Effector memory CD4-positive, alpha-beta T cell (primary cell): ENCODE measurements at regions not wholly inside any gene's neighbourhood (a gene's known extent, or its start where the extent isn't known, plus 50 kb on each side); places are given as distances from the start of the nearest gene placed in this dataset.

Experiments
- DNase-seq, 3 donors: peaks; one replicate each; pipeline ENCODE4 v3.0.0-alpha.2; 2020
- H3K27ac ChIP-seq: 2 replicates; pipeline ENCODE4 v1.7.0; 2013; ENCODE audit warnings: mild to moderate bottlenecking, low read length, moderate library complexity; ENCODE audit not compliant: insufficient read depth, poor library complexity, severe bottlenecking
- H3K27me3 ChIP-seq: replicated peaks from 2 replicates; pipeline ENCODE4 v1.7.0; 2013; ENCODE audit warnings: mild to moderate bottlenecking, low read length; ENCODE audit not compliant: insufficient read depth, control insufficient read depth, poor library complexity, severe bottlenecking
- H3K36me3 ChIP-seq: 2 replicates; pipeline ENCODE4 v1.7.0; 2013; ENCODE audit warnings: mild to moderate bottlenecking, low read length, moderate library complexity; ENCODE audit not compliant: control insufficient read depth, insufficient read depth
- H3K4me1 ChIP-seq: 2 replicates; pipeline ENCODE4 v1.7.0; 2013; ENCODE audit warnings: low read length, mild to moderate bottlenecking; ENCODE audit not compliant: control insufficient read depth, insufficient read depth, poor library complexity, severe bottlenecking
- H3K4me3 ChIP-seq: 2 replicates; pipeline ENCODE4 v1.7.0; 2013; ENCODE audit warnings: low read length, low read depth, mild to moderate bottlenecking; ENCODE audit not compliant: insufficient read depth, poor library complexity, severe bottlenecking
- H3K9me3 ChIP-seq: 2 replicates; pipeline ENCODE4 v1.7.0; 2013; ENCODE audit warnings: mild to moderate bottlenecking, low read length, moderate library complexity; ENCODE audit not compliant: control insufficient read depth

GRCh38 chr5:83001796-83002381, 75.3 kb downstream of the TMEM167A start:
- no peak overlapping the region for H3K4me3 ChIP-seq
- H3K9me3 ChIP-seq: no peaks in the 10 kb centered on the region
- H3K36me3 ChIP-seq: no peaks in the 10 kb centered on the region
- no peaks in the 10 kb centered on the region for H3K4me1 ChIP-seq
- DNase-seq: no peak
- H3K27ac ChIP-seq: no peak overlapping the region
- no peaks in the 10 kb centered on the region for H3K27me3 ChIP-seq

- no peaks in the 10 kb centered on the region for H3K9me3 ChIP-seq
- no peak for DNase-seq
- H3K36me3 ChIP-seq: no peaks in the 10 kb centered on the region
- no peaks in the 10 kb centered on the region for H3K27me3 ChIP-seq
- H3K4me3 ChIP-seq: no peak overlapping the region
- no peaks in the 10 kb centered on the region for H3K4me1 ChIP-seq
- H3K27ac ChIP-seq: no peak overlapping the region
Observed at GRCh38 chr5:83000922-83001321, 76.3 kb downstream of the TMEM167A start.

DNA sequence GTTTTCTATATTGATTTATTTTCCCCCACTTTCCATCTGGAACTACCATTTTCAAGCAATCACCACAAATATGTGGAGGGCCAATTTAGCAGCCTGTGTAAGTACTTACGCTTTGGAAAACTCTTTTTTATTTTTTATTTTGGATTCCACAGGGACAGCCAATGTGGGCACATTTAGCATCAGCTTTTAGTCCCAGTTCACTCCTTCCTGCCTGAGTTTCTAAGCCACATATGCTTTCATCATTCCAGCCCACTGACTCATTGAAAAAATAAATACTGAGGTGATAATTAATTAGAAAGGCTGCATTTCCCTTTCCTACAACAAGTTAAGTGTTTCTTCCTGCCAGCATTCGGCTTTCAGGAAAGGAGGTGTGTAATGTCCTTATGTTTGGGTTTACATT, 76.8 kb downstream of the TMEM167A start:
- DNase-seq: no peak
- no peaks in the 10 kb centered on the region for H3K9me3 ChIP-seq
- no peaks in the 10 kb centered on the region for H3K27me3 ChIP-seq
- no peaks in the 10 kb centered on the region for H3K36me3 ChIP-seq
- no peaks in the 10 kb centered on the region for H3K4me1 ChIP-seq
- H3K4me3 ChIP-seq: no peak overlapping the region
- H3K27ac ChIP-seq: no peak overlapping the region

DNA sequence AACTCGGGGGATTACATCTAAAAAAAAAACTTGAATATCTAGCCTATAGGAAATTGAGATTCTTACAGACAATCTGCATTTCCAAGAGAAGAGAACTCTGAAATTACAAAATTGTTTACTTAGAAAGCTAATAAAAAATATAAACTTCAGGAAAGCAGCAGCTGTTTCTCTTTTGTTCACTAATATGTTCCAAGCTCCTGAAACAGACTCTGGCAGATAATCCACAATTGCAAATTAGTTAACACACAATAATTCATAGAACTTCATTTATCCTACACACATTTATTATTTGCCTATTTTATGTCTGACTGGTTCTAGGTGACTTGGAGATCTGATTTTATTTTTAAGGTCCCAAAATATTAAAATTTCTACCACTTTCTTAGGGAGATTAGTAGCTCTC, 83.8 kb downstream of the TMEM167A start:
- H3K4me1 ChIP-seq: no peaks in the 10 kb centered on the region
- H3K4me3 ChIP-seq: no peak overlapping the region
- no peak overlapping the region for H3K27ac ChIP-seq
- H3K36me3 ChIP-seq: no peaks in the 10 kb centered on the region
- H3K27me3 ChIP-seq: no peaks in the 10 kb centered on the region
- no peaks in the 10 kb centered on the region for H3K9me3 ChIP-seq
- no peak for DNase-seq

DNA sequence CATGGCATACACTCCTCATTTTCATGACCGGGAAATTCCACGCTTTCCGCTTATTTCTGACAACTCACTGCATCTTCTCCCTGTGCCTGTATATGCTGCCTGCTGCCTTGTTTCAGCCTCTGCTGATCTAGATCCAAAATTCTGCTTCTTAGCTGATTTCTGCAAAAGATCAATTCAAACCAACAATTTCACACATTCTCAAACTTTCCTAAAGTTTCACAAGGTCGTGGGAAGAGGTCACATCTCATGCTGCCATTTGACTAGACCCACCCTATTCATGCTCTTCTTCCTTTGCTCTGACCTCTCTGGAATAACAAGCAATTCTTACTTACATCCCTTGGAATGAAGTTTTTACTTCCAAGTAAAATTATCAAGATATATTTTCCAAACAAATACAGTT, 84.5 kb downstream of the TMEM167A start:
- H3K27ac ChIP-seq: no peak overlapping the region
- no peaks in the 10 kb centered on the region for H3K9me3 ChIP-seq
- no peaks in the 10 kb centered on the region for H3K4me1 ChIP-seq
- no peak for DNase-seq
- no peak overlapping the region for H3K4me3 ChIP-seq
- no peaks in the 10 kb centered on the region for H3K27me3 ChIP-seq
- H3K36me3 ChIP-seq: no peaks in the 10 kb centered on the region

DNA sequence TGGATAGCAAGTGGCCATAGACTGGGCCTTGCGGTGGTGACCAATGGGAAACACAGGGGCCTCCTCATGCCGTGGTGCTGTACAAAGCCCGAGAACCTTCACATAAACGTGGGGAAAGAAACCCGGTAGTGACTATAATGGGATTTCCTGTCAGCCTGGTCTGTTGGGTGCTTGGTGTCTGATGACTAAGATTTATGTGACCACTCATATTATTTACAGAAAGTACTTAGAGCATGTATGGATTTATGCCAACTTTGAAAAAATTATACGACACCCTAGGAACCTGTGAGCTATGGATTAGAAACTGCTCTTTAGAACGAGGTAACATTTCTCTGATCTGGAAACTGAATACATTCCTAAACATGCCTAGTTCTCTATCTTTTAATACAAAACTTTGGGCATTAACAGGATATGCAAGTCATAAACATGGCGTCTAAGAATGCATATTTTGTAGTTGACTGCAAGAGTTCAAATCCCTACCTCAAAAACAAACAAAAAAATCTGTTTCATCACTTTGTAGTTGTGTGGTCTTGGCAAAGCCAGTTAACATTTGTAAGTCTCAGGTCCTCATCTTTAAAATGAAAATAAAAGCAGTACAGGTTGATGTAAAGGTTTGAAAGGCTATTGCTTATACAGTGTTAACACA, 85.4 kb downstream of the TMEM167A start:
- Histone ChIP-seq H3K4me3 (no peak overlapping the region), H3K4me1 (no peaks in the 10 kb centered on the region), H3K27ac (no peak overlapping the region), H3K36me3 (no peaks in the 10 kb centered on the region), H3K27me3 (no peaks in the 10 kb centered on the region), H3K9me3 (no peaks in the 10 kb centered on the region)
- no peak for DNase-seq

DNA sequence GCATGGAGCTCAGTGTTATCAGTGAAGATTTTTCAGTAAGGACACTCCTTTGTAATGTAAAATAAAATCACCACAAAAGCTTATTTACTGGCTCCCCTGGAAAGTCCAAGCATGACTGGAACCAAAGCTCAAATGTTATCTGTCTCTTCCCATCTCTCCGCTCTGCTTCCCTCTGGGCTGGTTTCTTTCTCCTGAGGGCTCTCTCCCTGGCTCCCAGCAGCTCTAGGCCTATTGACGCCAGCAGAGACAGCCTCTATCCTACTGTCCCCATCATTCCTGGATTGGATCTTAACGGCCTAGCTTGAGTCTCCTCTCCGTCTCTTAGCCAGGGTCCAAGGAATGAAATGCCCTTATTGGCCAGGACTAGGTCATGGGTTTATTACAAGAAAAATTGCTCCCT, 86.1 kb downstream of the TMEM167A start:
- no peak for DNase-seq
- no peaks in the 10 kb centered on the region for H3K9me3 ChIP-seq
- H3K27ac ChIP-seq: no peak overlapping the region
- no peaks in the 10 kb centered on the region for H3K4me1 ChIP-seq
- H3K27me3 ChIP-seq: no peaks in the 10 kb centered on the region
- no peak overlapping the region for H3K4me3 ChIP-seq
- H3K36me3 ChIP-seq: no peaks in the 10 kb centered on the region

DNA sequence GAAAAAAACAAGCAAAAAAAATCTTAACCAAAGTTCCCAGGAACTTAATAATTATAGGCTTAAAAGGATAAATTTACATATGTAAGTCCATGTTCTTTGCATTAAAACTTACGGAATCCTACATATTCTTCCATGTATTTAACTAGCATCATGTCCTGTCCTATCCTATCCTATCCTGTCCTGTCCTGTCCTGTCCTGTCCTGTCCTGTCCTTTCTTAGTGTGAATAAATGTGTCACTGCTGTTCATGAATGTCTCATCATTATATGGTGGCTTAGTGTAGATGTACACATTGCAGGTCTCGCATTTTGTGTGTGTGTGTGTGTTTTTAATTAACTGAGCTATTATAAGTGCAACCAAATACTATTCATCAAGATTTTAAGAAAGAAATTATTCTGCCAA, 90.0 kb downstream of the TMEM167A start:
- no peak overlapping the region for H3K27ac ChIP-seq
- no peaks in the 10 kb centered on the region for H3K4me1 ChIP-seq
- no peaks in the 10 kb centered on the region for H3K27me3 ChIP-seq
- H3K36me3 ChIP-seq: no peaks in the 10 kb centered on the region
- no peak for DNase-seq
- H3K4me3 ChIP-seq: no peak overlapping the region
- no peaks in the 10 kb centered on the region for H3K9me3 ChIP-seq

DNA sequence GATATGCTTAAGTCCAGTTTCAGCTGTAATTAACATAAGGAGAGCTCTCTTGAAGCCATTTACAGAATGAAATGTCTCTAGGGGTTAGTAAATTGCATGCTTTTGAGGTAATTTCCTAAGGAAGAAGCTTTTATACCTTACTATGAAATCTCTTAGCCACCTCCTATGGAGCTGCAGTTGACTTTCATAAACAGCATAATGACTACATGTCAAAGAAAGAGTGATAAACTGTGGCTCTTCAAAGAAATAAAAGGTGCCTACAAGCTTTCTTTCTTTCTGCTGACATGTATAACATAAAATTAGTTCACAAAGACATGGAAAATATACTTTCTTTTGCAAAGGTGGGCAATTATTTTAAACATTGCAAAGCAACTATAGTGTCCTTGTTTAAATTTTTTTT, 90.8 kb downstream of the TMEM167A start:
- DNase-seq: no peak
- Histone ChIP-seq H3K27ac (no peak overlapping the region), H3K36me3 (no peaks in the 10 kb centered on the region), H3K9me3 (no peaks in the 10 kb centered on the region), H3K4me3 (no peak overlapping the region), H3K4me1 (no peaks in the 10 kb centered on the region), H3K27me3 (no peaks in the 10 kb centered on the region)

GRCh38 chr5:82985763-82986162, 91.4 kb downstream of the TMEM167A start:
- H3K27me3 ChIP-seq: no peaks in the 10 kb centered on the region
- no peak overlapping the region for H3K4me3 ChIP-seq
- H3K27ac ChIP-seq: no peak overlapping the region
- H3K4me1 ChIP-seq: no peaks in the 10 kb centered on the region
- no peaks in the 10 kb centered on the region for H3K36me3 ChIP-seq
- H3K9me3 ChIP-seq: no peaks in the 10 kb centered on the region
- no peak for DNase-seq
